ENCODE measurements at regions not wholly inside any gene's neighbourhood (a gene's known extent, or its start where the extent isn't known, plus 50 kb on each side); places are given as distances from the start of the nearest gene placed in this dataset.

DNA sequence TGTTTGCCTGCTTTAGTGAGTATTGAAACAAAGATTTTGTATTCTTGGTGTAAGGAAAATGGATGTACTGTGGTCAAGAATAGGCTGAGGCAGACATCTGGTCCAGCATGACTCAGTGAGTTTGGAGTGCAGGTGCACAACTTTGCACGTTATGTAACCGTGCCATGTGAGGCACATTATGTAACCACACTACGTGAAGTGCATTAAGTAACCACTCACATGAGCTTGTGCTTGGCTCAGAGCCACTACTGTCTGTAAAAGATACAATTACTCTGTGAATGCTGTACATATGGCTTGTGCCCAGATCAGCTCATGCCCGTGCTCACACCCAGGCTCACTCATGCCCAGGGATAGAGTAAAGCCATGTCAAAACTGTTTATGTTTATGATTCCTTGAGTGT, 216.8 kb downstream of the CTH start:
- Histone ChIP-seq H3K9me3 (ENCODE audit: control extremely low read depth in 1 of 5, control insufficient read depth in 4 of 5, insufficient read depth in 2 of 5, low read depth in 1 of 5, low read length in 4 of 5) (peaks cover 0 to 7% (median 0%) of the 10 kb centered on the region in 5 experiments), H3K4me1 (ENCODE audit: control extremely low read depth in 1 of 4, control insufficient read depth in 4 of 4, insufficient read depth in 4 of 4, low read length in 3 of 4) (peaks cover 0 to 2% (median 0%) of the 10 kb centered on the region in 4 experiments), H3K27ac (ENCODE audit: insufficient read depth in 1 of 2, low read depth in 1 of 2, low read length in 2 of 2, poor library complexity in 1 of 2, severe bottlenecking in 2 of 2) (no peak overlapping the region), H3K4me3 (ENCODE audit: control insufficient read depth in 1 of 7, extremely low read depth in 1 of 7, insufficient read depth in 4 of 7, low read depth in 2 of 7, low read length in 6 of 7) (no peak overlapping the region), H3K36me3 (ENCODE audit: control insufficient read depth in 4 of 4, insufficient read depth in 4 of 4, low read length in 3 of 4) (no peaks in the 10 kb centered on the region), H3K27me3 (replicated peaks in 2 of 5; ENCODE audit: control insufficient read depth in 4 of 5, insufficient read depth in 5 of 5, low read length in 4 of 5) (no peaks in the 10 kb centered on the region)
- WGBS (ENCODE audit: insufficient coverage) = 26% methylated on average over 3 of the region's 4 CpGs
- ChIA-PET CTCF (interaction anchor here (1.1 kb wide), 1 partner anchor 9 kb away, joined by 3 read pairs; no protein-coding TSS in a partner anchor), POLR2A (no interaction called here)
- peak in 2 of 3 donors; percentile 7 to 29 for DNase-seq

DNA sequence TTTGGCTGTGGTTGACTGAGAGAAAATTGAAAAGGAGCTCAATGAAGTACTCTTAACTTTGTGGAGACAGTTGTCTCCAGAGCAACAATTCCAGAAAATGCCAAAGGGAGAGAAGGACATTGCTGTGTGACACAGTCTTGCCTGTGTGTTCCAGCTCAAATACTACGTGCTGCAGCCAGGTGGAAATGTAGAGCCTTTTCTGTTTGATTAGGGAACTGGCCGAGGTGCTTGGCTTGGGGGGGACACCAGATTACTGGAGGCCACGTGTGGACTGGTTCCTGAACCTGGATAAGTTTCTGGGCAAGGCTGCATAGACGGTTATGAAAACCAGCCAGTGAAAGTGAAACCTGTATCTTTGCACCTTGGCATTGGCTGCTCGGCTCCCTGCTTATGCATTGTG, 217.9 kb downstream of the CTH start:
- Histone ChIP-seq H3K4me3 (ENCODE audit: control insufficient read depth in 1 of 7, extremely low read depth in 1 of 7, insufficient read depth in 4 of 7, low read depth in 2 of 7, low read length in 6 of 7) (no peak overlapping the region), H3K36me3 (ENCODE audit: control insufficient read depth in 4 of 4, insufficient read depth in 4 of 4, low read length in 3 of 4) (no peaks in the 10 kb centered on the region), H3K4me1 (ENCODE audit: control extremely low read depth in 1 of 4, control insufficient read depth in 4 of 4, insufficient read depth in 4 of 4, low read length in 3 of 4) (peaks cover 0 to 2% (median 0%) of the 10 kb centered on the region in 4 experiments), H3K27ac (ENCODE audit: insufficient read depth in 1 of 2, low read depth in 1 of 2, low read length in 2 of 2, poor library complexity in 1 of 2, severe bottlenecking in 2 of 2) (no peak overlapping the region), H3K27me3 (replicated peaks in 2 of 5; ENCODE audit: control insufficient read depth in 4 of 5, insufficient read depth in 5 of 5, low read length in 4 of 5) (no peaks in the 10 kb centered on the region), H3K9me3 (ENCODE audit: control extremely low read depth in 1 of 5, control insufficient read depth in 4 of 5, insufficient read depth in 2 of 5, low read depth in 1 of 5, low read length in 4 of 5) (peaks cover 0 to 7% (median 0%) of the 10 kb centered on the region in 5 experiments)
- no peak for DNase-seq
- CTCF ChIA-PET = no interaction called here
- POLR2A ChIA-PET = no interaction called here
- WGBS (ENCODE audit: insufficient coverage) = 91% methylated on average over 5 of the region's 5 CpGs

DNA sequence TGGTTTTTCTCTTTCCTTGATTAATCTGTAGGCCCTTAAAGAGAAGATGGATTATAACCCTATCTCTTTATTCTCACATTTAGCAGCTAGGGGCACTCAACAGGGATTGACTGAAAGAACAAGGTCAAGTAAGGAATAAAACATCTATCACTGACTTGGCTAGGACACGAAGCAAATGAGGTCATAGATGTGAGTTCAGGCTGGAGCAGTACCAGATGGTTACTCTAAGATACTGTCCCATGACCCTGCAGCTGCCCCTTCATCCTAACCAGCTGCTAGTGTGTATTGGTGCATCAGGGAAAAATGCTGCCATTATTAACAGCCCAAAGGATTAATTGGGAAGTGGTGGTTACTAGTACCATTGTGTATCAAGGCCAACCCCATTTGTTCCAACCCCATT, 221.9 kb downstream of the CTH start:
- no peak for DNase-seq
- 87% methylated on average over 1 of the region's 1 CpG for WGBS (ENCODE audit: insufficient coverage)
- Histone ChIP-seq H3K27ac (ENCODE audit: insufficient read depth in 1 of 2, low read depth in 1 of 2, low read length in 2 of 2, poor library complexity in 1 of 2, severe bottlenecking in 2 of 2) (no peak overlapping the region), H3K27me3 (replicated peaks in 2 of 5; ENCODE audit: control insufficient read depth in 4 of 5, insufficient read depth in 5 of 5, low read length in 4 of 5) (no peaks in the 10 kb centered on the region), H3K4me3 (ENCODE audit: control insufficient read depth in 1 of 7, extremely low read depth in 1 of 7, insufficient read depth in 4 of 7, low read depth in 2 of 7, low read length in 6 of 7) (no peak overlapping the region), H3K9me3 (ENCODE audit: control extremely low read depth in 1 of 5, control insufficient read depth in 4 of 5, insufficient read depth in 2 of 5, low read depth in 1 of 5, low read length in 4 of 5) (peaks cover 0 to 4% (median 0%) of the 10 kb centered on the region in 5 experiments), H3K36me3 (ENCODE audit: control insufficient read depth in 4 of 4, insufficient read depth in 4 of 4, low read length in 3 of 4) (no peaks in the 10 kb centered on the region), H3K4me1 (ENCODE audit: control extremely low read depth in 1 of 4, control insufficient read depth in 4 of 4, insufficient read depth in 4 of 4, low read length in 3 of 4) (peaks cover 0 to under 1% (median 0%) of the 10 kb centered on the region in 4 experiments)
- ChIA-PET CTCF (no interaction called here), POLR2A (no interaction called here)

DNA sequence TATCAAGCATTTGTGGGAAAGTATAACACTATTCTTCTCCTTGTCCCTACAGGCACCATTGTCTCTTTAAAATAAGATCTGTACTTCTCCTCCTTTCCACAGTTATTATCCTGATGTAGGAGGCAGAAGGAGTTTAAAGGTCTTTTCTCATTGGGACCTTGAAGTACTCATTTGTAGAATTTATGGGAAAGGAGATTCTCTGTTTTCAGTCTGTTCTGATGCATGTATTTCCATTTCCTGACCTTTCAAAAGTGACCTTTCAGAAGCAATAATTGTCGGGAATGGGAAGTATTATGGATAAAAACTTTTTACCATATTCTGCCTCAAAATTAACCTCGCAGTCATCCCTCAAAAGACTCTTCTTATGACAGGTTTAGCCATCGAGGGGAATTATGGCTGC, 224.8 kb downstream of the CTH start:
- no CpG with 5 or more reads among the region's 3 CpGs for WGBS (ENCODE audit: insufficient coverage)
- H3K36me3 ChIP-seq (ENCODE audit: control insufficient read depth in 4 of 4, insufficient read depth in 4 of 4, low read length in 3 of 4) = no peaks in the 10 kb centered on the region
- H3K4me3 ChIP-seq (ENCODE audit: control insufficient read depth in 1 of 7, extremely low read depth in 1 of 7, insufficient read depth in 4 of 7, low read depth in 2 of 7, low read length in 6 of 7) = no peak overlapping the region
- no peak for DNase-seq
- no peak overlapping the region for H3K27ac ChIP-seq (ENCODE audit: insufficient read depth in 1 of 2, low read depth in 1 of 2, low read length in 2 of 2, poor library complexity in 1 of 2, severe bottlenecking in 2 of 2)
- ChIA-PET CTCF (no interaction called here), POLR2A (no interaction called here)
- no peaks in the 10 kb centered on the region for H3K9me3 ChIP-seq (ENCODE audit: control extremely low read depth in 1 of 5, control insufficient read depth in 4 of 5, insufficient read depth in 2 of 5, low read depth in 1 of 5, low read length in 4 of 5)
- H3K4me1 ChIP-seq (ENCODE audit: control extremely low read depth in 1 of 4, control insufficient read depth in 4 of 4, insufficient read depth in 4 of 4, low read length in 3 of 4) = no peaks in the 10 kb centered on the region
- no peaks in the 10 kb centered on the region for H3K27me3 ChIP-seq (replicated peaks in 2 of 5; ENCODE audit: control insufficient read depth in 4 of 5, insufficient read depth in 5 of 5, low read length in 4 of 5)

DNA sequence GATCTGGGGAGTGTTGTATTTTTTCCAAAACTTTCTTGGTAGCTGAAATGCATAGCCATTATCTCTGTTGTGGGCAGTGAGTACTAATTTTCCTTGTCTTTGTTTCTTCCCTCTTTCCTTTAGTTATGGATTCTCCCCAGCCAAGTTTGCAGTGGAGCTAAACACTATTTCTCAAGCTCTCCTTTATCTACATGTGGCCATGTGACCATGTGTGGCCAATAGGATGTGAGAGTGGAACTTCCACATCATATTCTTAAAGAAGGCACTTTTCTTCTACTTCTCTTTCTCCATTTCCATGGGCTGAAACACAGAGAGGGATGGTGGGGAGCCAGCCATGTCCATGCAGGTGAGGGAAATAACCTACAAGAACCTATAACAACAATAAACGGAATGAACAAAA, 230.8 kb downstream of the CTH start:
- ChIA-PET CTCF (no interaction called here), POLR2A (no interaction called here)
- WGBS (ENCODE audit: insufficient coverage) = no CpG with 5 or more reads among the region's 1 CpG
- H3K9me3 ChIP-seq (ENCODE audit: control extremely low read depth in 1 of 5, control insufficient read depth in 4 of 5, insufficient read depth in 2 of 5, low read depth in 1 of 5, low read length in 4 of 5) = no peaks in the 10 kb centered on the region
- no peak overlapping the region for H3K27ac ChIP-seq (ENCODE audit: insufficient read depth in 1 of 2, low read depth in 1 of 2, low read length in 2 of 2, poor library complexity in 1 of 2, severe bottlenecking in 2 of 2)
- no peak for DNase-seq
- H3K27me3 ChIP-seq (replicated peaks in 2 of 5; ENCODE audit: control insufficient read depth in 4 of 5, insufficient read depth in 5 of 5, low read length in 4 of 5) = no peaks in the 10 kb centered on the region
- H3K4me3 ChIP-seq (ENCODE audit: control insufficient read depth in 1 of 7, extremely low read depth in 1 of 7, insufficient read depth in 4 of 7, low read depth in 2 of 7, low read length in 6 of 7) = no peak overlapping the region
- no peaks in the 10 kb centered on the region for H3K36me3 ChIP-seq (ENCODE audit: control insufficient read depth in 4 of 4, insufficient read depth in 4 of 4, low read length in 3 of 4)
- no peaks in the 10 kb centered on the region for H3K4me1 ChIP-seq (ENCODE audit: control extremely low read depth in 1 of 4, control insufficient read depth in 4 of 4, insufficient read depth in 4 of 4, low read length in 3 of 4)

DNA sequence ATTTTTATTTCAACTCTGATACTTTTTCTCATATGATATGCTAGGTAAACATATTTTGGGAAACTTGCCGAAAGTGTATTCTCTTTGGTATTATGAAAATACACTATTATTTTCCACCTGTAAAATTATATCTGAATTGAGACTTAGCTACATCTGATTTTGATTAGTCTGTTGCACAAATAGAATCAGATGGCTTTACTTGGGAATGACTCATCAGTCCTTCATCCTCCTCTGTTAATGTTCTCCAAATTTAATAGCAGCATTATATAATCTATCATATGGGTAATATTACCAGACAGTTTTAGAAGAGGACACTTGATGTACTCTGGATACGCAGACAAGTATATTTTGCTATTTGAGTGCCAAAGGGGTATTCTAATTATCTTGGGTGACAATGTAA, 245.3 kb downstream of the CTH start:
- H3K27ac ChIP-seq (ENCODE audit: insufficient read depth in 1 of 2, low read depth in 1 of 2, low read length in 2 of 2, poor library complexity in 1 of 2, severe bottlenecking in 2 of 2) = no peak overlapping the region
- no CpG with 5 or more reads among the region's 2 CpGs for whole genome bisulfite sequencing (ENCODE audit: insufficient coverage)
- peaks cover 0 to 1% (median 0%) of the 10 kb centered on the region in 5 experiments for H3K9me3 ChIP-seq (ENCODE audit: control extremely low read depth in 1 of 5, control insufficient read depth in 4 of 5, insufficient read depth in 2 of 5, low read depth in 1 of 5, low read length in 4 of 5)
- no peak overlapping the region for H3K4me3 ChIP-seq (ENCODE audit: control insufficient read depth in 1 of 7, extremely low read depth in 1 of 7, insufficient read depth in 4 of 7, low read depth in 2 of 7, low read length in 6 of 7)
- no peaks in the 10 kb centered on the region for H3K4me1 ChIP-seq (ENCODE audit: control extremely low read depth in 1 of 4, control insufficient read depth in 4 of 4, insufficient read depth in 4 of 4, low read length in 3 of 4)
- ChIA-PET CTCF (no interaction called here), POLR2A (no interaction called here)
- H3K27me3 ChIP-seq (replicated peaks in 2 of 5; ENCODE audit: control insufficient read depth in 4 of 5, insufficient read depth in 5 of 5, low read length in 4 of 5) = no peaks in the 10 kb centered on the region
- no peaks in the 10 kb centered on the region for H3K36me3 ChIP-seq (ENCODE audit: control insufficient read depth in 4 of 4, insufficient read depth in 4 of 4, low read length in 3 of 4)
- no peak for DNase-seq

DNA sequence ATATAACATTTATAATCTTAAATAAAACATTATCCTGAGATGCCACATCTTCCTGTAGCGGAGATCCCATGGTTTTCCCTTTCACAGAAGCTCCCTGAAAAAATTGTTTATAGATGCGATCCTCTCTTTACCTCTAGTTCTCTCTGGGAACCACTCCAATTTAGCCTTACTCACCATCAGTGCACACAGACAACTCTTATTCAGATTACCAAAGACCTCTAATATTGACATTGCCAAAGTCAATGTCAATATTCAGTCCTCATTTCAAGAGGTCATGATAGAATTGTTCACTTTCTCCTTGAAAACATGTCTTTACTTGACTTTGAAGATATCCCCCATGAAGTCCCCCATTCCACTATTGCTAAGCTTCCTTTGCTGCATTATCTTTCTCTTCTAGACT, 248.8 kb downstream of the CTH start:
- Histone ChIP-seq H3K27me3 (replicated peaks in 2 of 5; ENCODE audit: control insufficient read depth in 4 of 5, insufficient read depth in 5 of 5, low read length in 4 of 5) (no peaks in the 10 kb centered on the region), H3K4me1 (ENCODE audit: control extremely low read depth in 1 of 4, control insufficient read depth in 4 of 4, insufficient read depth in 4 of 4, low read length in 3 of 4) (no peaks in the 10 kb centered on the region), H3K4me3 (ENCODE audit: control insufficient read depth in 1 of 7, extremely low read depth in 1 of 7, insufficient read depth in 4 of 7, low read depth in 2 of 7, low read length in 6 of 7) (no peak overlapping the region), H3K27ac (ENCODE audit: insufficient read depth in 1 of 2, low read depth in 1 of 2, low read length in 2 of 2, poor library complexity in 1 of 2, severe bottlenecking in 2 of 2) (no peak overlapping the region), H3K9me3 (ENCODE audit: control extremely low read depth in 1 of 5, control insufficient read depth in 4 of 5, insufficient read depth in 2 of 5, low read depth in 1 of 5, low read length in 4 of 5) (no peaks in the 10 kb centered on the region), H3K36me3 (ENCODE audit: control insufficient read depth in 4 of 4, insufficient read depth in 4 of 4, low read length in 3 of 4) (no peaks in the 10 kb centered on the region)
- ChIA-PET CTCF (no interaction called here), POLR2A (no interaction called here)
- WGBS (ENCODE audit: insufficient coverage) = 100% methylated on average over 2 of the region's 2 CpGs
- DNase-seq = no peak
